H1 (cell line): ENCODE measurements at regions not wholly inside any gene's neighbourhood (a gene's known extent, or its start where the extent isn't known, plus 50 kb on each side); places are given as distances from the start of the nearest gene placed in this dataset.

Experiments
- CHD1 ChIP-seq: IDR thresholded peaks from 2 replicates; pipeline ENCODE4 v1.6.1; 2012; ENCODE audit warnings: low read depth, low read length, improper control_type of control experiment
- CHD2 ChIP-seq: IDR thresholded peaks from 2 replicates; pipeline ENCODE4 v1.6.1; 2012; ENCODE audit warnings: low read length, improper control_type of control experiment
- EZH2 ChIP-seq: fragments of 200-600 bp; sonication (generic); IDR thresholded peaks from 2 replicates; pipeline ENCODE4 v1.7.1; 2012; ENCODE audit warnings: low read depth, mild to moderate bottlenecking, moderate library complexity, low read length, inconsistent platforms; ENCODE audit not compliant: severe bottlenecking
- HDAC2 ChIP-seq, 2 experiments: fragments of 300-600 bp in 1 of 2; sonication (generic) in 1 of 2; IDR thresholded peaks; 2 replicates each; pipeline ENCODE4 v1.6.1; 2011 to 2012; ENCODE audit warnings: low read depth in 2 of 2, low read length in 2 of 2, mild to moderate bottlenecking in 2 of 2, moderate library complexity in 2 of 2, borderline replicate concordance in 1 of 2, inconsistent platforms in 1 of 2
- MAFK ChIP-seq: IDR thresholded peaks from 2 replicates; pipeline ENCODE4 v1.6.1; 2012; ENCODE audit warnings: low read depth, mild to moderate bottlenecking, improper control_type of control experiment, low read length
- SIRT6 ChIP-seq: IDR thresholded peaks from one replicate; pipeline ENCODE4 v1.7.1; 2012; ENCODE audit warnings: low read length, inconsistent platforms
- TF ChIP-seq, protein P1 (sequence below): fragments of 300-600 bp; sonication (generic); IDR thresholded peaks from 2 replicates; pipeline ENCODE4 v1.7.1; 2012; ENCODE audit warnings: low read length, moderate library complexity, mild to moderate bottlenecking, inconsistent platforms; ENCODE audit not compliant: insufficient replicate concordance

DNA sequence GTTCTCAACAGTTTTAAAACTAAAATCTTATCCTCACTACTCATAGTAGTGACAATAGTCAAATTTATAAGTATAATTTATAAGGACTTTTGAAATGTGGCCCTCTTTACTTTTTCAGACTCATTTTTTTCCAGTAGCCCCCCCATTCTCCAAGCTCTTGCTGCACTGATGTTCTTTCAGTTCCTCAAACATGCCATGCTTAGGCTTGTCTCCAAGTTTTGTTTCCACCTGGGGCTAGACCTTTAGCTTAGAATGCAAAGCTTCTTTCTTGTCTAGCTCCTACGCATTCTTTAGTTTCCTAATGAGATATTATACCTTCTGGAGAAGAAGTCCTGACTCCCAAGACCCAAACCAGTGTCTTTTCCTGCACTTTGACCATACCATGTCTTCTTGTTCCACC is 222.6 kb downstream of the NOL4 start (continued):
- TF ChIP-seq SIRT6 (no peak), MAFK (no peak), HDAC2 (IDR thresholded peaks at IDR 0.05; ENCODE audit: borderline replicate concordance in 1 of 2, low read depth in 2 of 2, low read length in 2 of 2) (no peak), CHD2 (no peak), EZH2 (no peak), CHD1 (no peak)
- TF ChIP-seq, protein P1, sequence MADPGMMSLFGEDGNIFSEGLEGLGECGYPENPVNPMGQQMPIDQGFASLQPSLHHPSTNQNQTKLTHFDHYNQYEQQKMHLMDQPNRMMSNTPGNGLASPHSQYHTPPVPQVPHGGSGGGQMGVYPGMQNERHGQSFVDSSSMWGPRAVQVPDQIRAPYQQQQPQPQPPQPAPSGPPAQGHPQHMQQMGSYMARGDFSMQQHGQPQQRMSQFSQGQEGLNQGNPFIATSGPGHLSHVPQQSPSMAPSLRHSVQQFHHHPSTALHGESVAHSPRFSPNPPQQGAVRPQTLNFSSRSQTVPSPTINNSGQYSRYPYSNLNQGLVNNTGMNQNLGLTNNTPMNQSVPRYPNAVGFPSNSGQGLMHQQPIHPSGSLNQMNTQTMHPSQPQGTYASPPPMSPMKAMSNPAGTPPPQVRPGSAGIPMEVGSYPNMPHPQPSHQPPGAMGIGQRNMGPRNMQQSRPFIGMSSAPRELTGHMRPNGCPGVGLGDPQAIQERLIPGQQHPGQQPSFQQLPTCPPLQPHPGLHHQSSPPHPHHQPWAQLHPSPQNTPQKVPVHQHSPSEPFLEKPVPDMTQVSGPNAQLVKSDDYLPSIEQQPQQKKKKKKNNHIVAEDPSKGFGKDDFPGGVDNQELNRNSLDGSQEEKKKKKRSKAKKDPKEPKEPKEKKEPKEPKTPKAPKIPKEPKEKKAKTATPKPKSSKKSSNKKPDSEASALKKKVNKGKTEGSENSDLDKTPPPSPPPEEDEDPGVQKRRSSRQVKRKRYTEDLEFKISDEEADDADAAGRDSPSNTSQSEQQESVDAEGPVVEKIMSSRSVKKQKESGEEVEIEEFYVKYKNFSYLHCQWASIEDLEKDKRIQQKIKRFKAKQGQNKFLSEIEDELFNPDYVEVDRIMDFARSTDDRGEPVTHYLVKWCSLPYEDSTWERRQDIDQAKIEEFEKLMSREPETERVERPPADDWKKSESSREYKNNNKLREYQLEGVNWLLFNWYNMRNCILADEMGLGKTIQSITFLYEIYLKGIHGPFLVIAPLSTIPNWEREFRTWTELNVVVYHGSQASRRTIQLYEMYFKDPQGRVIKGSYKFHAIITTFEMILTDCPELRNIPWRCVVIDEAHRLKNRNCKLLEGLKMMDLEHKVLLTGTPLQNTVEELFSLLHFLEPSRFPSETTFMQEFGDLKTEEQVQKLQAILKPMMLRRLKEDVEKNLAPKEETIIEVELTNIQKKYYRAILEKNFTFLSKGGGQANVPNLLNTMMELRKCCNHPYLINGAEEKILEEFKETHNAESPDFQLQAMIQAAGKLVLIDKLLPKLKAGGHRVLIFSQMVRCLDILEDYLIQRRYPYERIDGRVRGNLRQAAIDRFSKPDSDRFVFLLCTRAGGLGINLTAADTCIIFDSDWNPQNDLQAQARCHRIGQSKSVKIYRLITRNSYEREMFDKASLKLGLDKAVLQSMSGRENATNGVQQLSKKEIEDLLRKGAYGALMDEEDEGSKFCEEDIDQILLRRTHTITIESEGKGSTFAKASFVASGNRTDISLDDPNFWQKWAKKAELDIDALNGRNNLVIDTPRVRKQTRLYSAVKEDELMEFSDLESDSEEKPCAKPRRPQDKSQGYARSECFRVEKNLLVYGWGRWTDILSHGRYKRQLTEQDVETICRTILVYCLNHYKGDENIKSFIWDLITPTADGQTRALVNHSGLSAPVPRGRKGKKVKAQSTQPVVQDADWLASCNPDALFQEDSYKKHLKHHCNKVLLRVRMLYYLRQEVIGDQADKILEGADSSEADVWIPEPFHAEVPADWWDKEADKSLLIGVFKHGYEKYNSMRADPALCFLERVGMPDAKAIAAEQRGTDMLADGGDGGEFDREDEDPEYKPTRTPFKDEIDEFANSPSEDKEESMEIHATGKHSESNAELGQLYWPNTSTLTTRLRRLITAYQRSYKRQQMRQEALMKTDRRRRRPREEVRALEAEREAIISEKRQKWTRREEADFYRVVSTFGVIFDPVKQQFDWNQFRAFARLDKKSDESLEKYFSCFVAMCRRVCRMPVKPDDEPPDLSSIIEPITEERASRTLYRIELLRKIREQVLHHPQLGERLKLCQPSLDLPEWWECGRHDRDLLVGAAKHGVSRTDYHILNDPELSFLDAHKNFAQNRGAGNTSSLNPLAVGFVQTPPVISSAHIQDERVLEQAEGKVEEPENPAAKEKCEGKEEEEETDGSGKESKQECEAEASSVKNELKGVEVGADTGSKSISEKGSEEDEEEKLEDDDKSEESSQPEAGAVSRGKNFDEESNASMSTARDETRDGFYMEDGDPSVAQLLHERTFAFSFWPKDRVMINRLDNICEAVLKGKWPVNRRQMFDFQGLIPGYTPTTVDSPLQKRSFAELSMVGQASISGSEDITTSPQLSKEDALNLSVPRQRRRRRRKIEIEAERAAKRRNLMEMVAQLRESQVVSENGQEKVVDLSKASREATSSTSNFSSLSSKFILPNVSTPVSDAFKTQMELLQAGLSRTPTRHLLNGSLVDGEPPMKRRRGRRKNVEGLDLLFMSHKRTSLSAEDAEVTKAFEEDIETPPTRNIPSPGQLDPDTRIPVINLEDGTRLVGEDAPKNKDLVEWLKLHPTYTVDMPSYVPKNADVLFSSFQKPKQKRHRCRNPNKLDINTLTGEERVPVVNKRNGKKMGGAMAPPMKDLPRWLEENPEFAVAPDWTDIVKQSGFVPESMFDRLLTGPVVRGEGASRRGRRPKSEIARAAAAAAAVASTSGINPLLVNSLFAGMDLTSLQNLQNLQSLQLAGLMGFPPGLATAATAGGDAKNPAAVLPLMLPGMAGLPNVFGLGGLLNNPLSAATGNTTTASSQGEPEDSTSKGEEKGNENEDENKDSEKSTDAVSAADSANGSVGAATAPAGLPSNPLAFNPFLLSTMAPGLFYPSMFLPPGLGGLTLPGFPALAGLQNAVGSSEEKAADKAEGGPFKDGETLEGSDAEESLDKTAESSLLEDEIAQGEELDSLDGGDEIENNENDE = no peak
